RPMI7951 (cell line): ENCODE measurements at regions not wholly inside any gene's neighbourhood (a gene's known extent, or its start where the extent isn't known, plus 50 kb on each side); places are given as distances from the start of the nearest gene placed in this dataset.

ENCODE experiments used
- DNase-seq: peaks from one replicate; pipeline ENCODE4 v3.0.0-alpha.2; 2012; ENCODE audit warnings: low read depth

- DNase-seq: no peak
Measured at GRCh38 chr1:169052727-169053126, 53.8 kb upstream of the ATP1B1 start.

GRCh38 chr1:169053196-169053595 is 53.3 kb upstream of the ATP1B1 start:
- no peak for DNase-seq
